IMR-90 (cell line): ENCODE measurements at regions not wholly inside any gene's neighbourhood (a gene's known extent, or its start where the extent isn't known, plus 50 kb on each side); places are given as distances from the start of the nearest gene placed in this dataset.

Experiments used
- ATAC-seq: fragments of 200-7000 bp; cut with Tn5 transposase; 2 replicates; pipeline ENCODE4 v1.9.1; 2020; ENCODE audit warnings: low read depth, mild to moderate bottlenecking, moderate library complexity
- BruUV-seq: library from RNA; stranded (reverse); fragments of 400-500 nt; replicated peaks from 2 replicates; lab custom pipeline; 2021; lab: Mats Ljungman, UMichigan
- CTCF ChIA-PET: fragments of 300-600 bp; formaldehyde crosslinking; extraction: SDS; loops from one replicate; lab custom pipeline; 2021; ENCODE audit warnings: antibody characterized with exemption; lab: Yijun Ruan, JAX
- POLR2A ChIA-PET: fragments of 300-600 bp; sonication (Branson Sonifier 250); formaldehyde crosslinking; loops from one replicate; lab custom pipeline; 2022; ENCODE audit warnings: antibody characterized with exemption; ENCODE audit not compliant: unreplicated experiment; lab: Charles Lee
- DNase-seq: peaks from one replicate; pipeline ENCODE4 v3.0.0; 2013
- H2AFZ ChIP-seq: replicated peaks from 2 replicates; pipeline ENCODE3; 2013; ENCODE audit warnings: low read length, mild to moderate bottlenecking; ENCODE audit not compliant: poor library complexity
- H2AK5ac ChIP-seq: 2 replicates; pipeline ENCODE4 v1.6.1; 2013; ENCODE audit warnings: low read depth, low read length, inconsistent platforms
- H2AK9ac ChIP-seq: replicated peaks from 2 replicates; pipeline ENCODE3; 2013; ENCODE audit warnings: mild to moderate bottlenecking, low read depth, low read length, moderate library complexity; ENCODE audit not compliant: poor library complexity
- H2BK120ac ChIP-seq: 2 replicates; pipeline ENCODE4 v1.6.1; 2013; ENCODE audit warnings: low read depth, low read length, inconsistent platforms
- H2BK15ac ChIP-seq: 3 replicates; pipeline ENCODE4 v1.6.1; 2013; ENCODE audit warnings: low read depth, low read length, inconsistent platforms
- H2BK20ac ChIP-seq: 2 replicates; pipeline ENCODE4 v1.6.1; 2013; ENCODE audit warnings: low read depth, mild to moderate bottlenecking, inconsistent platforms, low read length, moderate library complexity
- H2BK5ac ChIP-seq: 2 replicates; pipeline ENCODE4 v1.6.1; 2013; ENCODE audit warnings: mild to moderate bottlenecking, low read depth, low read length, inconsistent platforms; ENCODE audit not compliant: poor library complexity, severe bottlenecking
- H3K14ac ChIP-seq: replicated peaks from 2 replicates; pipeline ENCODE4 v1.6.1; 2013; ENCODE audit warnings: low read depth, low read length, inconsistent platforms
- H3K18ac ChIP-seq: 2 replicates; pipeline ENCODE4 v1.6.1; 2013; ENCODE audit warnings: low read depth, low read length, control low read depth
- H3K23ac ChIP-seq: 2 replicates; pipeline ENCODE4 v1.6.1; 2013; ENCODE audit warnings: low read depth, low read length, inconsistent platforms
- H3K27ac ChIP-seq: 2 replicates; pipeline ENCODE4 v1.5.1; 2013; ENCODE audit warnings: mild to moderate bottlenecking, control low read depth, low read length; ENCODE audit not compliant: insufficient read depth
- H3K27me3 ChIP-seq: 2 replicates; pipeline ENCODE4 v1.6.1; 2013; ENCODE audit warnings: low read length; ENCODE audit not compliant: control insufficient read depth, insufficient read depth
- H3K36me3 ChIP-seq: 2 replicates; pipeline ENCODE4 v1.6.1; 2013; ENCODE audit warnings: low read length, mixed read lengths; ENCODE audit not compliant: control insufficient read depth, insufficient read depth
- H3K4ac ChIP-seq: 2 replicates; pipeline ENCODE4 v1.6.1; 2013; ENCODE audit warnings: low read depth, low read length, inconsistent platforms
- H3K4me1 ChIP-seq: 2 replicates; pipeline ENCODE4 v1.6.1; 2013; ENCODE audit warnings: low read length, mixed read lengths; ENCODE audit not compliant: control insufficient read depth, insufficient read depth
- H3K4me2 ChIP-seq: 2 replicates; pipeline ENCODE4 v1.6.1; 2013; ENCODE audit warnings: low read depth, mild to moderate bottlenecking, control low read depth, low read length, moderate library complexity
- H3K4me3 ChIP-seq: 2 replicates; pipeline ENCODE4 v1.5.1; 2013; ENCODE audit warnings: low read depth, mild to moderate bottlenecking, control low read depth, low read length, moderate library complexity; ENCODE audit not compliant: insufficient read depth
- H3K56ac ChIP-seq: 2 replicates; pipeline ENCODE4 v1.6.1; 2013; ENCODE audit warnings: low read length, inconsistent platforms; ENCODE audit not compliant: insufficient read depth; ENCODE audit errors: extremely low read depth
- H3K79me1 ChIP-seq, 2 experiments: 2 replicates each; pipeline ENCODE4 v1.6.1; 2013; ENCODE audit warnings: low read length in 2 of 2, inconsistent platforms in 1 of 2, low read depth in 1 of 2
- H3K9ac ChIP-seq: 2 replicates; pipeline ENCODE4 v1.6.1; 2013; ENCODE audit warnings: low read depth, low read length, control low read depth
- H3K9me1 ChIP-seq: 2 replicates; pipeline ENCODE4 v1.6.1; 2013; ENCODE audit warnings: low read length, inconsistent platforms; ENCODE audit not compliant: insufficient read depth
- H3K9me3 ChIP-seq: 2 replicates; pipeline ENCODE4 v1.6.1; 2013; ENCODE audit warnings: low read length; ENCODE audit not compliant: control insufficient read depth, insufficient read depth
- H4K20me1 ChIP-seq: 2 replicates; pipeline ENCODE4 v1.6.1; 2013; ENCODE audit warnings: low read length, inconsistent platforms; ENCODE audit not compliant: insufficient read depth
- H4K5ac ChIP-seq: 2 replicates; pipeline ENCODE4 v1.6.1; 2013; ENCODE audit warnings: mild to moderate bottlenecking, low read depth, low read length, control low read depth
- H4K8ac ChIP-seq, 2 experiments: 2 replicates each; pipeline ENCODE4 v1.6.1; 2013; ENCODE audit warnings: low read depth in 2 of 2, low read length in 2 of 2, control low read depth in 1 of 2, inconsistent platforms in 1 of 2
- H4K91ac ChIP-seq: 2 replicates; pipeline ENCODE4 v1.6.1; 2013; ENCODE audit warnings: low read depth, low read length, inconsistent platforms; ENCODE audit not compliant: insufficient read depth
- BHLHE40 ChIP-seq: fragments of 150-350 bp; IDR thresholded peaks from 2 replicates; pipeline ENCODE4 v1.6.1; 2016; ENCODE audit warnings: mild to moderate bottlenecking, low read depth, low read length
- CEBPB ChIP-seq: IDR thresholded peaks from 2 replicates; pipeline ENCODE4 v1.6.1; 2012; ENCODE audit warnings: low read depth, low read length, improper control_type of control experiment
- CHD1 ChIP-seq: IDR thresholded peaks from 2 replicates; pipeline ENCODE4 v1.6.1; 2012; ENCODE audit warnings: low read depth, low read length, improper control_type of control experiment
- CTCF ChIP-seq: conservative IDR thresholded peaks from 2 replicates; pipeline ENCODE4 v1.5.1; 2012; ENCODE audit warnings: mild to moderate bottlenecking, low read depth, low read length, improper control_type of control experiment
- ELK1 ChIP-seq: fragments of 150-350 bp; IDR thresholded peaks from 2 replicates; pipeline ENCODE4 v1.6.1; 2016; ENCODE audit warnings: low read depth, mild to moderate bottlenecking, low read length, moderate library complexity, borderline replicate concordance
- FOS ChIP-seq: fragments of 150-350 bp; IDR thresholded peaks from 2 replicates; pipeline ENCODE4 v1.6.1; 2016; ENCODE audit warnings: low read depth, low read length
- MAFK ChIP-seq: IDR thresholded peaks from 2 replicates; pipeline ENCODE4 v1.6.1; 2012; ENCODE audit warnings: low read depth, low read length, improper control_type of control experiment
- MAZ ChIP-seq: IDR thresholded peaks from 2 replicates; pipeline ENCODE4 v1.6.1; 2012; ENCODE audit warnings: low read depth, mild to moderate bottlenecking, low read length, improper control_type of control experiment, moderate library complexity, borderline replicate concordance
- MXI1 ChIP-seq: IDR thresholded peaks from 2 replicates; pipeline ENCODE4 v1.6.1; 2012; ENCODE audit warnings: low read depth, mild to moderate bottlenecking, low read length, moderate library complexity, borderline replicate concordance
- NFE2L2 ChIP-seq: fragments of 150-350 bp; IDR thresholded peaks from 2 replicates; pipeline ENCODE4 v1.6.1; 2016; ENCODE audit warnings: low read depth, mild to moderate bottlenecking, low read length
- POLR2A ChIP-seq: IDR thresholded peaks from 2 replicates; pipeline ENCODE4 v1.6.1; 2012; ENCODE audit warnings: mild to moderate bottlenecking, low read depth, low read length
- RAD21 ChIP-seq: IDR thresholded peaks from 2 replicates; pipeline ENCODE4 v1.6.1; 2012; ENCODE audit warnings: low read length, improper control_type of control experiment
- RCOR1 ChIP-seq: IDR thresholded peaks from 2 replicates; pipeline ENCODE4 v1.6.1; 2012; ENCODE audit warnings: mild to moderate bottlenecking, low read length, improper control_type of control experiment; ENCODE audit not compliant: insufficient replicate concordance
- RFX5 ChIP-seq: IDR thresholded peaks from 2 replicates; pipeline ENCODE4 v1.8.0; 2012; ENCODE audit warnings: low read depth, mild to moderate bottlenecking, low read length, moderate library complexity
- SMC3 ChIP-seq: fragments of 150-350 bp; IDR thresholded peaks from 2 replicates; pipeline ENCODE4 v1.6.1; 2016; ENCODE audit warnings: low read depth, mild to moderate bottlenecking, antibody characterized with exemption, low read length, moderate library complexity
- USF2 ChIP-seq: fragments of 150-350 bp; IDR thresholded peaks from 2 replicates; pipeline ENCODE4 v1.6.1; 2017; ENCODE audit warnings: mild to moderate bottlenecking, antibody characterized with exemption, low read length, low read depth
- WGBS, 2 experiments: methylation state at CpG; one replicate each; pipeline versions ENCODE4 v1.1.5 to v1.1.7; 2013; ENCODE audit warnings: missing lambda C conversion rate in 2 of 2; ENCODE audit not compliant: insufficient read length in 1 of 2; ENCODE audit errors: extremely low coverage in 2 of 2; 5-methylcytosine and 5-hydroxymethylcytosine counted together
- dilution Hi-C: fragments of 300-500 bp; cut with HindIII; formaldehyde crosslinking; loops from one replicate; pipeline ENCODE4 v1.14.3; 2018; ENCODE audit warnings: low sequenced_read_pairs; ENCODE audit not compliant: unreplicated experiment
- in situ Hi-C: fragments of 300-500 bp; cut with MboI; formaldehyde crosslinking; loops from 3 replicates; pipeline ENCODE4 v1.14.3; 2019; ENCODE audit warnings: low sequenced_read_pairs, inconsistent platforms, mixed read lengths
- intact Hi-C: fragments of 100-400 bp; cut with micrococcal nuclease; formaldehyde crosslinking; loops from 2 replicates; pipeline ENCODE4 v1.10.0; 2022

- Histone ChIP-seq H3K9ac (no peak overlapping the region), H2AFZ (no peak overlapping the region), H2BK15ac (no peak overlapping the region), H3K4me1 (no peaks in the 10 kb centered on the region), H4K5ac (no peak overlapping the region), H3K9me3 (0 out of 2 replicates have a peak, but pooled peaks cover 1% of the 10 kb centered on the region), H3K9me1 (no peaks in the 10 kb centered on the region), H3K23ac (no peak overlapping the region), H2BK5ac (no peak overlapping the region), H3K4ac (no peak overlapping the region), H2AK5ac (no peak overlapping the region), H2BK20ac (no peak overlapping the region), H3K27me3 (no peaks in the 10 kb centered on the region), H3K27ac (no peak overlapping the region), H3K79me1 (no peaks in the 10 kb centered on the region), H3K56ac (no peak overlapping the region), H2BK120ac (no peak overlapping the region), H4K8ac (no peak overlapping the region), H3K4me3 (no peak overlapping the region), H3K18ac (no peak overlapping the region), H3K36me3 (no peaks in the 10 kb centered on the region), H4K91ac (no peak overlapping the region), H3K14ac (no peak overlapping the region), H2AK9ac (no peak overlapping the region), H4K20me1 (no peaks in the 10 kb centered on the region), H3K4me2 (no peak overlapping the region)
- ChIA-PET POLR2A (no interaction called here), CTCF (no interaction called here)
- no peak for DNase-seq
- dilution Hi-C loops (no loop called here), in situ Hi-C loops (no loop called here), intact Hi-C loops (no loop called here)
- no peak for TF ChIP-seq USF2
- TF ChIP-seq POLR2A: no peak
- TF ChIP-seq CTCF: no peak
- TF ChIP-seq FOS: no peak
- no peak for TF ChIP-seq BHLHE40
- TF ChIP-seq SMC3: no peak
- TF ChIP-seq CEBPB: no peak
- TF ChIP-seq MAZ: no peak
- TF ChIP-seq CHD1: no peak
- no peak for TF ChIP-seq NFE2L2
- no peak for TF ChIP-seq RFX5
- no peak for TF ChIP-seq ELK1
- no peak for TF ChIP-seq RAD21
- no peak for TF ChIP-seq RCOR1
- no peak for TF ChIP-seq MXI1
- no peak for TF ChIP-seq MAFK
- WGBS, 2 experiments: no CpG with 5 or more reads among the region's 1 CpG
- no peak for ATAC-seq
- no TSS peak for BruUV-seq
Observed at GRCh38 chr6:141152951-141153350, 979.8 kb upstream of the GJE1 start.
